KG1 (cell line): ENCODE measurements at regions not wholly inside any gene's neighbourhood (a gene's known extent, or its start where the extent isn't known, plus 50 kb on each side); places are given as distances from the start of the nearest gene placed in this dataset.
A peak's percentile ranks its signal among the peaks of the same experiment; 100 is the strongest.

ENCODE experiments used
- DNase-seq: peaks from one replicate; lab custom pipeline; 2025; lab: John Stamatoyannopoulos, UW

DNA sequence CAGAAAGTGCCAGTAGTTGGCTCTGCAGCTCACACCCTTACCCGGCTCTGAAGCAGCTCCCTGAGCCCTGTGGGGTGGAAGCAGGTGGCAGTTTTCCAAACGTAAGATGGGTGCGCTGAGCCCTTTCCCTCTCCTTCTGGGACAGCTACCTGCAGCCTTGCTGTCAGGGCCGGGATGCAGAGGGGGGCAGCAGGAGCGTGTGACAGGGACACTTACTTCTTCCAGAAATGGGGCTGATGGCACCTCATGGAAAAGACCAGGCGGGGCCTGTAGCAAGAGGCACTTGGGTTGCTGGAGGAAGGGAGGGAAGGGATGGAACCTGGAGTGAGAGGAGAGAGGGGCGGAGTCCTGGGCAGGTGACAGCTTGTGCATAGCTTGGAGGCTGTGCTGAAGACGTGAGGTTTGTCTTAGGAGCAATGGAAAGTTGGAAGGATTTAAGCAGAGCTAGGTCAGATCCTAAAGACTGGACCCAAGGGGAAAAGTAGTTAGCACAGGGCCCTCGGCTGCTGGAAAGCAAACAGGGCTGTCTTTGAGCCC lies 216.8 kb upstream of the RPL38 start:
- DNase-seq, result no peak

DNA sequence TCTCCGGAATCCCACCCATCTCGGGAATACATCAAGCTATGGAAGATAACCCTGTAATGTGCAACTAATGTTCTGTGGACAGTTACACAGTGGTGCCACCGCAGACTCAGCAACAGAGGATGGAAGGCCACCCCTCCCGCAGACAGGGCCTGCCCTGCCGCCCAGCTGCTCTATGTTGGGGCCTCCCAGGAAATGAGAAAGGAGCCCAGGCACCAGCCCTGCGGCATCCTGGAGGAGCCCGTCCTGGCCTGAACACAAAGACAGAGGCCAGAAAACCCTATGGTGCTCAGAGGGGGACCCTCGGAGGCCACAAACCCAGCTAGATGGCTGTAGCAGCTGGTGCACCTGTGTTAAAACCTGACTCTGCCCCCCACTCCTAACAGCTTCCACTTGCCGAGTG lies 216.1 kb upstream of the RPL38 start:
- no peak for DNase-seq

DNA sequence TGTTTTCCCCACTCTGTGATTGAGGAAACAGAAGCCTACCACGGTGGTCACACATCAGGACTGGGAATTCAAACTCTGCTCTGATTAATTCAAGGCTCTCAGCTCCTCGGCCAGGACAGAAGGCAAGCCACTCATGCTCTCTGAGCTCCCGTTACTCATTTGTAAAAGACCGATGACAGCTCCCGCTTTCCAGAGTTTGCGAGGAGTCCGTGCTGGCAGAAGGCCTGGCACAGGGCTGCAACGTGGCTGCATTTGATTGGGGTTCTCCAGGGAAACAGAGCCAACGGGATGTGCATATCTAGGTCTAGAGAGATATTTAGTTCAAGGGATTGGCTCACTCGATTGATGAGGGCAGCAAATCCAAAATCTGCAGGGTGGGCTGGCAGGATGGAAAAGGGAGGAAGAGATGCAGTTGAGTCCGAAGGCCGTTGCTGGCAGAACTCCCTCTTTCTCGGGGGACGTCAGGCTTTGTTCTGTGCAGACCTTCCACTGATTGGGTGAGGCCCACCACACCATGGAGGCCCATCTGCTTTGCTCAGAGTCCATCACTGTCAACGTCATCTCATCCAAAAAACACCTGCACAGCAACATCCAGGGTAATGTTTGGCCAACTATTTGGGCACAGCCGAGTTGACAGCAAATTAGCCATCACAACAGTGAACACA lies 215.5 kb upstream of the RPL38 start:
- no peak for DNase-seq

DNA sequence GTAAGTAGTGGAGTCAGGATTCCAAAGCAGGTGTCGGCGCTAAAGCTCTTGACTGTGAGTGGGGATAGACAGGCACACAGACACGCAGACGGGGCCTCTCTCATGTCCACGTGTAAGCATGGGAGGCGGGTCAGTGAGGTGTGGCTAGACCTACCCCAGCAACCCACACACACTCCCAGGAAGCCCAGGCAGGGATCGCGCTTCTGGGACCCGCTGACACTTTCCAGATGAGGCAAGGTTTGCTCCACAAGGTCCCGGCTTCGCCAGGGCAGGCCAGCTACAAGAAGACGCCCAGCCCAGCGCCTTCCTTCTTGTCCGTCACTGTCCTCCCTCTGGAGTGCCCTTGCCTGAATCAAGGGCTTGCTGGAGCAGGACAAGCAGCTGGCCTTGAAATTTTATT lies 213.8 kb upstream of the RPL38 start:
- DNase-seq, result no peak

DNA sequence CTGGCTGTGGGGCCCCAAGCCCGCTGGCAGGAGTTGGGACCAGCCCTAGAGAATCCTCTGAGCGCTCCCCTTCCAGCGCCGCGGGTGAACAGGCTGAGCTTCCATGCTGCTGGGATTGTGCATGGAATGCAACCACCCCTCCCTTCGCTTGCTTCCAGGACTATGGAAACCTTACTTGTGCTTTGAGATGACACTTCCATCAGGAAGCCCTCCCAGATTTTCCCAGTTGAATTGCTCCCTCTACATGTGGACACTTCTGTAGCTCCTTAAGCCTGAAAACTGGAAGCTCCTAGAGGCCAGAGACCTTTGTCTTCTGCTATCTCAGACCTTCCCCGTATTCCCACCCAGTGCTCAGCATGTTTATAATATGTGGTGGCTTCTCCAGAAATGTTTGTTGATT lies 213.2 kb upstream of the RPL38 start:
- DNase-seq, result no peak

DNA sequence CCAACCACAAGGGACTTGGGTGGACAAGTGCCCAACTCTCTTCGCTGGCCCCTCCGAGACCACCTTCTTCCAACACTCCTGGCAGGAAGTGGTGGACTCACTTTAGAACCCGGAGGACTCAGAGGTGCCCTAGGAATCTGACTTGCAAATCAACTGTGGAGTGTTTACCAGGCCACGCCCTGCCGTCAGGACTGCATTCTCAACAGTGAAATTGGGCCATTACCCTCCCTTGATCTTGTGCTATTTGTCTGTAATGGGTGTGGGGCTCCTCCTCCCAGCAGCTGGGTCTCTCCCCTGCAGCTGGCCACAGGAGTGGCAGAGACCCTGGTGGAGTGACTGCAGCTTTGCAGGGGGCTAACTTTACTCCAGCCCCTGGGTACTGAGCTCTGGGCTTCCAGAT lies 212.2 kb upstream of the RPL38 start:
- DNase-seq, result no peak

DNA sequence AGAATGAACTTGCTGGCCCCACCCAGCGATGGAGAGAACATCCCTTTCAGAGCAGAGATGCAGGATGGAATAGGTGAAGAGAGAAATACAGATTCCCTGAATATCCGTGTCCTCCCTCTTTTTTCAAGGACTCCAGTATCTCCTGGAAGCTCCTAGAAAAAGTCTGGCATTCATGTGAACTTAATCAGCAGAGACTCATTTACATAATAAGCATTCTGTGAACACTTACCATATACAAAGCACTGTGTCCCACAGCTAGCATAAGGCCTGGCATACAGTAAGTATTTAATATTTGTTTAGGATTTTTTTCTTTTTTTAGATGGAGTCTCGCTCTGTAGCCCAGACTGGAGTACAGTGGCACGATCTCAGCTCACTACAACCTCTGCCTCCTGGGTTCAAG lies 208.5 kb upstream of the RPL38 start:
- DNase-seq, result no peak

DNA sequence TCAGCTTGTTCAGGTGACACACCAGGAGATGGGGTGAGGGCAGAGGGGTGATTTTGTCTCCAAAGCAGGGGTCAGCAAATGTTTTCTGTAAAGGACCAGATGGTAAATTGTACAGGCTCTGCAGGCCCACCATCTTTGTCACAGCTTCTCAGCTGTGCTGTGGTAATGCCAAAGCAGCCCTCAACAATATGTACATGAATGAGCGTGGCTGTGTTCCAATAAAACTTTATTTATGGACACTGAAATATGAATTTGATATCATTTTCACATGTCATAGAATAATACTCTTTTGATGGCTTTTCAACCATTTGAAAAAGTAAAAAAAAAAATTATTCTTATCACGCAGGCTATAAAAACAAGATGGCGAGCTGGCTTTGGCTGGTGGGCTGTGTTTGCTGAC lies 206.4 kb upstream of the RPL38 start:
- DNase-seq, result no peak

DNA sequence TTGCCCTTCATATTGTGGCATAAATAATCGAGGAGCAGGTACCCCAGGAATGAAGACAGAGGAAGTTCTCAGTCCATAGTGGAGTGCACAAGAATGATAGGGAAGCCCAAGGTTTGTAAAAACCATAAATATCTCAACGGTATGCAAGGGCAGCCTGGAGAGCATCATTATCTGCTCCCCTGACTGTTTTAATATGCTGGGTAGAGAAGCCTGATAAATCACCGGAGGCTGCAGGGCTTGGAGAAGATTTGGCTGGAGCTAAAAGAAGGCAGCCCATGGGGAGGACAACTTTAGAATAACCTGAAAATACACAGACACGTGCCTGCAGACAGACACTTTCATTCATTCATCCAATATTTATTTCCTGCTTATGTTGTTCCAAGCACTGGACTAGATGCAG lies 205.2 kb upstream of the RPL38 start:
- DNase-seq, result no peak

DNA sequence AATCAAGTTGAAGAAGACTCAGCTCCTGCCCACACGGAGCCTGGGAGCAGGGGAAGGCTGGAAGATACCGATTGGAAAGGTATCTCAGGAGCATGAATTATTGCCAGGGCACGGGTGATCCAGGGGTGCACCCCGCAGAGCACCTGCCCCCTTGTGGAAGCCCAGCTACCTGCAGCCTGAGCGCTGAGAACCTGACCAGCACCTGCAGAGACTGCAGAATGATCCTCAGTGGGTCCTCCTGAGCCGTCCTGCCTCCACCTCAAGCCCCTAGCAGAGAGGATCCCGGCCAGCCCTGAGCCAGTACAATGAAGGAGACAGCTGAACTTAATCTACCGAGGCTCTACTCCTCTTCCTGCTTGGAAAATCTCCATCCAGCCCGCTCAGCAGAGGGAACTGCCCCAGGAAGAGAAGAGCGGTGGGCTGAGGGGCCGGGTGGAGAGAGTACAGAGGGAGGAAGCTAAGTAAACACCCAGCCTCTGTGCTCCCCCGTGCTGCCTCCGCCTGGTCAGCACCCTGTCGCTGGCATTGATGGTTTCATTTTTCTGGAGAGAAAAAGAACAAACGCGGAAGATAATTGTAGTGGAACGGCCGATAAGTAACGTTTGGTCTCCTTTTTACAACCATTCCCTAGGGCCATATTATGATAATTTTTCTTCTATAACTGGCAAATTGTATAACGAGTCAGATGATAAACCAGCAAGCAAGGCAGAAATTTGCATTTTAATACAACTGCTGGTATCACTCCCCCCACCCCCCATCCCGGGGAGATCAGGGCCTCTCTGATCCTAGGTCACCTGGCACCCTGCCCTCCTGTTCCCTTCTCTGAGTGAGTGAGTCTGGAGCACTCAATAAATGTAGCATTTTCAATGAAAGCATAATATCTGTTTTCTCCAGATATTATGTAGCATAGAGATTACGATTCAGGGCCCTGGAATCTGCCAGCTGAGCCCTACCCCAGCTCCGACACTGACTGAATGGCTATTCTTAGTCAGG lies 204.5 kb upstream of the RPL38 start:
- no peak for DNase-seq

DNA sequence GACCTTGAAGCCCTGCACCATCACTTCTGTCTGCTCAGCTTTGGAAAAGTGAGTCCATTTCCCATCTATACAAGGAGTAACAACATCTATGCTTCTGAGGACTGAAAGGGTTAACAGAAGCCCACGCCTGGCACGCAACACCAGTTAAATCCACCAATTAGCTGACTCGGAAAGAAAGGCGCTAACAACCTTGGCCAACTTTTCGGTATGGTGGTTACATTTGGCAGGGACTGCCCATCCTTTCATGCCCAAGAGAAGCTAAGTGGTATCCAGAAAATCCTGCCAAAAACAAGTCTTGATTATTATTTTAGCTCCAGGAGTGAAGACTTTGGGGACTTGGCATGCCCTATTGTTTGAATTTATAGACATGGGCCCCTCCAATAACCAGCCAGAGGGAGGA lies 202.3 kb upstream of the RPL38 start:
- no peak for DNase-seq

DNA sequence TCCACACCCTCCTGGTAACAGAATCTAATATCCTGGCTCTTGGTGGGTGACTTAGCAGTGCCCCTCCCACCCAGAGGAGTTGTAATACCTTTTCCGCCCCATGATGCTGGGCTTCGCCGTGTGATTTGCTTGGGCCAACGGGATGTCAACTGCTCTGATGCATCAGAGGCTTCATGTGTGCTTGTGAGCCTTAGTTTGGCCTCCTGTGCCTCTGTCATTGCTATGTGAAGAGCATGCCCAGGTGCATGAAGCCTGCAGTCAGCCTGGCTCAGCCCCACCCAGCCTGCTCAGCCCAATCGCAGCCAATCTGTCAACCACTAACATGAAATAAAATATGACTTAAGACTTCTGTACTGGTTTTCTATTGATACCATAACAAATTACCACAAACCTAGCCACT lies 201.2 kb upstream of the RPL38 start:
- no peak for DNase-seq

DNA sequence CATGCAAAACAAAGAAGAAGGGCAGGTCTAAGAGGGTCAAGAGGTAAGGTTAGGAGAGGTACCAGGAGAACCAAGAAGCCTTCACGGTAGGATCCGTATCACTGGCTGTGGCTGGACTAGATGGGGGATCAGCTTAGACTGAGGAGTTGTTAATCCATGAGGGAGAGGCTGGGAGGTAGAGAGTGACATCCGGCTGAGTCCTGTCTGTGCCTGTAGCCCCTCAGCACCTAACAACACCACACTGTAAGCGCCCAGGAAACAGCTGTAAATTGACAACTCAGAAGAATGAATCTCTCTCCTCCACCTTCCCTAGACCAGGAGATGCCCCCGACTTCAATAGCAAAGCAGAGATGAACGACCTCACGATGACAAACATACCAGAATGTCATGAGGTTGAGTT lies 199.4 kb upstream of the RPL38 start:
- DNase-seq, result no peak

DNA sequence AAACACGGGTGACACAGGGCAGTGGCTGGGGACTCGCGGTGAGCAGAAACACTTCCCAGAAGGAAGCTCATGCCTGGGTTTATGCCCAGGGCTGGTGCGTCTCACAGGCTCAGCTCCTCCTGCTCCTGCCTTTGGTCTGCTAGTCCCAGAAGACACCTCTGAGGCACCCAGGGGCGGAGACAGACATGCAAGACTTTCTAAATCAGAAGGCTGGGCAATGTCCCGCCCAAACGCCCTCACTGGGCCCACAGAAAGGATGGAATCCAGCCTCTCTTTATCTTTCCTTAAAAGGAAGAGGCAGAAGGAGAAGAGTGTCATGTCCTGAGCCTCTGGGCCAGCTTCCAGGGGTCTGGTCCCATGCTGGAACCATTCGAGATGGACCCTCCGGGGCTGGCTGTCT lies 197.7 kb upstream of the RPL38 start:
- no peak for DNase-seq

DNA sequence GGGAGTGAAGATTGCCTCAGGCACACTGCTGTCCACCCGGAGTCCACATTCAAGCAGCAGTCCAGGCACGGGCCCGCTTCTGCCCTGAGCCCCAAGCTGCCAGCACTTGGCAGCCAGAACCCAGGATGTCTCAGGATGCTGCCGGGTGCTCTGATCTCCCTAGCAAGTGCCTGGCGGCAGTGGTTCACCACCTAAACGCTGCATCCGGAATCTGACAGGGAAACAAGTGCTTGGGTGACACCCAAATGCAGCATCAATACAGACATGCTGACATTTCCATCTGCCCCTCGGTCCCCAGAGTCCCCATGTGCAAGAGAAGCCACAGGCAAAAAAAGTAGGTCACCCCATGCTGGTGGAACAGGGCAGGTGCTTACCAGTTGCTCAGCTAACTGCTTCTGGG lies 197.1 kb upstream of the RPL38 start:
- DNase-seq, result no peak

DNA sequence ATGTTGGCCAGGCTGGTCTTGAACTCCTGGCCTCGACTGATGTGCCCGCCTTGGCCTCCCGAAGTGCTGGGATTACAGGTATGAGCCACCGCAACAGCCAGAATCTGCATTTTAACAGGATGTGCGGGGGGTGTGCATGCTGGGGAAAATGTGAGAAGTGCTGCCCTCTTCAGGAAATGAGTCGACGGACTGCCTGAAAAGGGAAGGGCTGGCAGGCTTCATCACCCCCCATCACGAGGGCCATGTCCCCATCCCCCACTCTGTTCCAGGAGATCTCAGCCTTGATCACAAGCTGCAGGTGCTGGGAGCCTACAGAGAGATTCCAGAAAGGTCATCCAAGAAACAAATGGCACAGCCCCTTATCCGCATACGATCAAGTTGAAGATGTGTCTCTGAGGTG lies 195.3 kb upstream of the RPL38 start:
- DNase-seq, result no peak

DNA sequence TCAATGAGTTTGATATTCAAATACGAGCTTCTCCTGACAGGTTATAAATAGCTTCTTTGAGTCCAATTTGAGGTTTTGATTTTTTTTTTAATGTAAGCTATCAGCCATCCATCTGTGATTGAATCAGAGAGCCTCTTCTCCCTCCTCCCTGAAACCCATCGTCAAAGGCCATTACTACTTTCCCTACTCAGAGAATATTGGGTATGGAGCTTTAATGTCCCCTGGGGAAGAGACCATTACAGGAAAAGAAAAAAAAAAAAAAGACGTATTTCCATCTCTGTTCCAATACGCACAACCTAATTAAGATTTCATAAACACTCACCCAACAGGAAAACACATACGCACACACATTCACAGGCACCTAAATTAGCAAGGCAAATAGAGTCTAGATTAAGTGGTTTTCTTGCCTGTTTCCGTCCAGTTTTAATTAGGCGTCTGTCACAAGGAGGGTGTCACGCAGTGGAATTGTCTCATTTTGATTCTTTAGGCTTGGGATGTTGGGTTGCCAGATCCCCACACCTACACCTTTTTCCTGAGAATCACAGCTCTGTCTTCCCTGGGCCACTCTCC lies 194.3 kb upstream of the RPL38 start:
- no peak for DNase-seq

DNA sequence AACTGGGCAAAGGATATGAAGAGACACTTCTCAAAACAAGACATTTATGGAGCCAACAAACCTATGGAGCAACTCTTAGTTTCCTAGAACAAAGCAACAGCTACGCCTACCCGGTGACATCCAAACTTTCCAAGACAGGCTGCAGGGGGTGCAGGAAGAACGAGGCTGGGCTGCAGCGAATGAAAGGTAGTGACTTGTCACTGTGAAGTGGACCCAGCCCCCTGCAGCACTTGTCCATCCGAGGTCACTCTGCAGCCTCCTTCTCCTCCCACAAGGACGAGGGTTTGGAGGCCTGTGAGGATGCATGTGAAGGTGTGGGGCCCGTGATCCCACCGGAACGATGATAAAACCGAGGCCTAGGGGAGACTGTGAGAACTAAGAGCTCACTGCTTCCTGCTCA lies 192.6 kb upstream of the RPL38 start:
- DNase-seq, result no peak

DNA sequence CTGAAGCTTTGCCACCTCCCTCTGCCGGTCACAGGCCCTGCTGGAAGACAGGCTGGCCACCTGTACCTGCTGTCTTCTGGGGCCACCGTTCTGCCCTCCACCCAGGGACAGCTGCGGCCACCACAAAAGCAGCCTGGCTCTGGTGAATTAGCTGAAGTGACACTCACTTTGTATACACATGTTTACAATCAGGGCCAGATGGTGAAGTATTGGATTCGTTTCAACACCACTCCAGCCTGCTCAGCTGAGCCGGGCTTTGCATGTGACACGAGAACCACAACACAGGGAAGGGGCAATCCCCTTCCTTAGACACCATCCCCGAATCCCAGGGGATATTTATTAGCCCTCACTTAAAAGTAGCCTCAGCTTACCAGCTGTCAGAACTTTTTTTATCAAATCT lies 191.5 kb upstream of the RPL38 start:
- no peak for DNase-seq

DNA sequence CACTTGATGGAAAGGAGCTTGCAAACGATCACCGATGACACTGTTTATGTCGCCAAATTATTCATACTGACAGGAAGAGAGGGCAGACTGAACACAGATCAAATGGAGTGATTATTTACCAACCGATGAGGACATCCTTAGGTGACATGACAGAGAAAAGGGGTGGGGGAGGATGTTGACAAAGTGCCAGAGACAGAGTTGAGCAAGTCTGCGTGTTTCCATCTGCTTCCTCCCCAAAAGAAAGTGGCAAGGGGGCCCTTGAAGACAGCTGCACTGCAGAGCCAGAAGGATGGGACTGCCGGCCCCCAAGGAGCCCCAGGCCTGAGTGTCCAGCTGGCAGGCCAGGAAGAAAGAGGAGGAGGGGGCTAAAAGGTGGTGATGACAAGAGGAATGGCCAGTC lies 191.0 kb upstream of the RPL38 start:
- peak; percentile 42 for DNase-seq

DNA sequence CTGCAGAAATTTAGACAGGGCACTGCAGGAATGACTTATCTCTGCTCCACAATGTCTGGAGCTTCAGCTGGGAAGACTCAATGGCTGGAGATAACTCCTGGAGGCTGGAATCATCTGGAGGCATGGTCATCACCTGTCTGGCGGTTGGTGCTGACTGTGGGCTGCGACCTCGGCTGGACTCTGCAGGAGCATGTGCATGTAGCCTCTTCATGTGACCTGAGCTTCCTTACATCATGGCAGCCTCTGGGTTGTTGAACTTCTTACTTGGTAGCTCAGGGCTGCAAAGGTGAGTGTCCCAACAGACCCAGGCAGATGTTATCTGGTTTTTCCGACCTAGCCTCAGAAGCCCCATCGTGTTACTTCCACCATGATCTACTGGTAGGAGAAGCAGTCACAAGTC lies 188.2 kb upstream of the RPL38 start:
- DNase-seq, result no peak

DNA sequence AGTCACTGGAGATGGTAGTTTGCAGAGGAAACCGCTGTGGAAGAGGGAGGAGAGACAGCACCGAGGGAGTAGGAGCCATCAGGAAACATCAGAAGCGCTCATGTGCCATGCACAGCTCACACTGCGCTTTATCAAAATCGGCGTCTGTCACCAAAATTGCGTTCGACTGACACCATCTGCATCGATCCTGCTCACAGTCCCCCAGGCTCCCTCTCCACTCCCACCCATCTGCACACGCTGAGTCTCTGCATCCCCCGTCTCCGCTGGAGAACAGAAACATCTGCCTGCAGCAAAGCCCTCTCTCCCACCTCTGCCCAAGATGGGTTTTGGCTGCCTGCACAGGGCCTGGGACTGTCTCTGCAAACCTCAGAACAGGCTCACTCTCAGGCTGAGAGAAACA lies 187.5 kb upstream of the RPL38 start:
- no peak for DNase-seq

DNA sequence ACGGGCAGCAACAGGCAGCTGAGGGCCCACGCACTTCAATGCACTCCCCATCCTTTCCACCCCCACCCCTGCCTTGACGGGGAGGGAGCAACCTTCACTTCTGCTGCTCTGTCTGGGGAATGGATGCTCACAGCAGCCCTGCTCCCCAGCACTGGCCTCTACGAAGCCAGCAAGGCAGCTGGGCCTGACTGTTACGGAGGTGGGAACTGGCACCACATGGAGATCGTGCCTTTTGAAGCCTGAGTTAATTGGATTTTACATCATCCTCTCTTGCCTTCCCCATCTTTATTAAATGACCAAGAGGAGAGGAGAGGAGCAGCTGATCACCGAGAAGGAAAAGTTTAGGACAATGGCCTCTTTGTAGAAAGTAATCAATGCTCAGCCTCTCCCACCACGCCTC lies 187.0 kb upstream of the RPL38 start:
- no peak for DNase-seq
